Panc1 (cell line): ENCODE measurements at regions not wholly inside any gene's neighbourhood (a gene's known extent, or its start where the extent isn't known, plus 50 kb on each side); places are given as distances from the start of the nearest gene placed in this dataset.
"Not testable (repeated sequence)": the region's sequence is repeated elsewhere in the genome, so short reads cannot be mapped to it uniquely, and the experiment has no call there.

Experiments used
- ATAC-seq: fragments of 200-7000 bp; cut with Tn5 transposase; 2 replicates; pipeline ENCODE4 v1.9.1; 2020; ENCODE audit warnings: mild to moderate bottlenecking, moderate library complexity
- BruUV-seq: library from RNA; stranded (reverse); fragments of 400-500 nt; replicated peaks from 2 replicates; lab custom pipeline; 2021; lab: Mats Ljungman, UMichigan
- CTCF ChIA-PET: fragments of 300-600 bp; sonication (Branson Sonifier 250); formaldehyde crosslinking; loops from one replicate; lab custom pipeline; 2022; ENCODE audit warnings: antibody characterized with exemption; lab: Charles Lee
- POLR2A ChIA-PET: fragments of 300-600 bp; sonication (Branson Sonifier 250); formaldehyde crosslinking; loops from one replicate; lab custom pipeline; 2022; ENCODE audit warnings: antibody characterized with exemption; lab: Charles Lee
- DNase-seq: peaks from one replicate; pipeline ENCODE4 v3.0.0-alpha.2; 2010; ENCODE audit warnings: low read depth, low spot score
- H3K27ac ChIP-seq: 2 replicates; pipeline ENCODE4 v1.5.1; 2011; ENCODE audit warnings: mild to moderate bottlenecking, low read length, inconsistent platforms
- H3K27me3 ChIP-seq: fragments of 200-500 bp; sonication (Bioruptor generic); 2 replicates; pipeline ENCODE4 v1.6.0; 2014; ENCODE audit warnings: low read length, inconsistent platforms; ENCODE audit not compliant: control insufficient read depth, insufficient read depth
- H3K36me3 ChIP-seq: fragments of 200-500 bp; sonication (Bioruptor generic); 2 replicates; pipeline ENCODE4 v1.5.1; 2014; ENCODE audit warnings: inconsistent platforms, mild to moderate bottlenecking, low read length, moderate library complexity; ENCODE audit not compliant: control insufficient read depth, insufficient read depth
- H3K4me1 ChIP-seq: 2 replicates; pipeline ENCODE4 v1.5.1; 2011; ENCODE audit warnings: inconsistent platforms, mild to moderate bottlenecking, low read length, moderate library complexity; ENCODE audit not compliant: control insufficient read depth, insufficient read depth
- H3K4me3 ChIP-seq, 2 experiments: 2 replicates each; pipeline ENCODE4 v1.5.1; 2011 to 2012; ENCODE audit warnings: low read depth in 2 of 2, low read length in 2 of 2, mild to moderate bottlenecking in 2 of 2, inconsistent platforms in 1 of 2, moderate library complexity in 1 of 2
- H3K9me3 ChIP-seq: fragments of 200-500 bp; sonication (Bioruptor generic); 2 replicates; pipeline ENCODE4 v1.5.1; 2014; ENCODE audit warnings: low read depth, mild to moderate bottlenecking, inconsistent platforms, low read length, moderate library complexity; ENCODE audit not compliant: control insufficient read depth, insufficient read depth
- CTCF ChIP-seq: fragments of 450-650 bp; IDR thresholded peaks from 2 replicates; pipeline ENCODE4 v1.5.1; 2017; ENCODE audit warnings: mild to moderate bottlenecking
- POLR2AphosphoS5 ChIP-seq: IDR thresholded peaks from 2 replicates; pipeline ENCODE4 v1.6.1; 2012; ENCODE audit warnings: mild to moderate bottlenecking, low read depth, low read length, moderate library complexity
- REST ChIP-seq, 2 experiments: IDR thresholded peaks; 2 replicates each; pipeline ENCODE4 v1.6.1; 2011 to 2012; ENCODE audit warnings: low read depth in 2 of 2, control low read depth in 1 of 2, low read length in 1 of 2, mild to moderate bottlenecking in 1 of 2, moderate library complexity in 1 of 2; ENCODE audit not compliant: insufficient read depth in 1 of 2
- SIN3A ChIP-seq: IDR thresholded peaks from 2 replicates; pipeline ENCODE4 v1.6.1; 2012; ENCODE audit warnings: low read depth, mild to moderate bottlenecking, low read length, moderate library complexity, borderline replicate concordance; ENCODE audit not compliant: insufficient read depth
- TCF7L2 ChIP-seq: IDR thresholded peaks from 2 replicates; pipeline ENCODE4 v1.6.1; 2011; ENCODE audit warnings: mild to moderate bottlenecking, low read depth, low read length, inconsistent platforms
- in situ Hi-C: cut with HindIII; loops from 2 replicates; pipeline ENCODE4 v1.10.0; 2016; ENCODE audit warnings: low sequenced_read_pairs, low pct_unique_long_range_greater_than_20kb
- intact Hi-C: fragments of 100-400 bp; cut with micrococcal nuclease; formaldehyde crosslinking; loops from one replicate; pipeline ENCODE4 v1.10.0; 2022; ENCODE audit not compliant: unreplicated experiment

- intact Hi-C loops (no loop called here), in situ Hi-C loops (no loop called here)
- no peak for ATAC-seq
Measured at GRCh38 chr4:121593760-121594159, 103.0 kb downstream of the ANXA5 start.

GRCh38 chr4:121592257-121592656 lies 104.5 kb downstream of the ANXA5 start:
- in situ Hi-C loops, POLR2A ChIA-PET, BruUV-seq, H3K9me3 ChIP-seq, ATAC-seq, H3K27me3 ChIP-seq, CTCF ChIA-PET, H3K36me3 ChIP-seq, H3K4me1 ChIP-seq, DNase-seq, H3K4me3 ChIP-seq, intact Hi-C loops, H3K27ac ChIP-seq: not testable (repeated sequence)

More at GRCh38 chr4:121593760-121594159, 103.0 kb downstream of the ANXA5 start:
- no peak for DNase-seq
- H3K9me3 ChIP-seq = no peaks in the 10 kb centered on the region
- ChIA-PET CTCF (no interaction called here), POLR2A (no interaction called here)
- H3K27ac ChIP-seq = no peak overlapping the region
- BruUV-seq = no TSS peak
- H3K36me3 ChIP-seq = no peaks in the 10 kb centered on the region
- H3K4me3 ChIP-seq = no peak overlapping the region
- H3K4me1 ChIP-seq = no peaks in the 10 kb centered on the region
- H3K27me3 ChIP-seq = no peaks in the 10 kb centered on the region; the same call in 1 of the 2 replicates
- TF ChIP-seq CTCF (no peak), SIN3A (no peak), POLR2AphosphoS5 (no peak), REST (IDR thresholded peaks at IDR 0.05; ENCODE audit: insufficient read depth in 1 of 2, low read depth in 2 of 2, low read length in 1 of 2) (no peak), TCF7L2 (no peak)

- in situ Hi-C loops (no loop called here), intact Hi-C loops (no loop called here)
- Histone ChIP-seq H3K36me3 (no peaks in the 10 kb centered on the region; the same call in 1 of the 2 replicates), H3K27me3 (no peaks in the 10 kb centered on the region; the same call in 1 of the 2 replicates), H3K9me3 (no peaks in the 10 kb centered on the region), H3K4me3 (no peak overlapping the region), H3K4me1 (no peaks in the 10 kb centered on the region), H3K27ac (no peak overlapping the region)
- no peak for ATAC-seq
- BruUV-seq = no TSS peak
- CTCF ChIA-PET = no interaction called here
- no peak for DNase-seq
- no peak for TF ChIP-seq SIN3A
- no peak for TF ChIP-seq POLR2AphosphoS5
- TF ChIP-seq REST (IDR thresholded peaks at IDR 0.05; ENCODE audit: insufficient read depth in 1 of 2, low read depth in 2 of 2, low read length in 1 of 2) = no peak
- no peak for TF ChIP-seq TCF7L2
- no peak for TF ChIP-seq CTCF
- POLR2A ChIA-PET = no interaction called here
Measured at GRCh38 chr4:121584836-121585235, 111.9 kb downstream of the ANXA5 start.
